HepG2 (cell line): ENCODE measurements at regions not wholly inside any gene's neighbourhood (a gene's known extent, or its start where the extent isn't known, plus 50 kb on each side); places are given as distances from the start of the nearest gene placed in this dataset.

Source experiments
- ATAC-seq: fragments of 200-7000 bp; cut with Tn5 transposase; 3 replicates; pipeline ENCODE4 v1.9.1; 2020; ENCODE audit warnings: mild to moderate bottlenecking, moderate library complexity
- BruUV-seq: library from RNA; stranded (reverse); fragments of 400-500 nt; replicated peaks from 2 replicates; lab custom pipeline; 2021; lab: Mats Ljungman, UMichigan
- CTCF ChIA-PET: fragments of 300-600 bp; formaldehyde crosslinking; extraction: SDS; loops from one replicate; lab custom pipeline; 2021; ENCODE audit warnings: low total read pairs, inconsistent platforms, low intra/inter-chr PET ratio; lab: Yijun Ruan, JAX
- POLR2A ChIA-PET: fragments of 350-600 bp; sonication (Branson Sonifier 250); formaldehyde crosslinking; loops from one replicate; lab custom pipeline; 2020; ENCODE audit warnings: antibody characterized with exemption, inconsistent platforms; lab: Yijun Ruan, JAX
- DNase-seq: peaks from one replicate; pipeline ENCODE4 v3.0.0-alpha.2; 2015; ENCODE audit warnings: low spot score
- FAIRE-seq: peaks from 3 replicates; lab custom pipeline; 2011; peaks lifted over from hg19 to GRCh38; lab: Jason Lieb, UNC
- H2AFZ ChIP-seq: one replicate; pipeline ENCODE4 v1.6.1; 2011; ENCODE audit warnings: low read length, inconsistent platforms
- H3K27ac ChIP-seq: fragments of 300-600 bp; 3 replicates; pipeline ENCODE4 v1.8.0; 2011; ENCODE audit warnings: mixed run types, mild to moderate bottlenecking, mixed read lengths, low read length, inconsistent platforms; ENCODE audit not compliant: insufficient read depth; ENCODE audit errors: extremely low read length
- H3K27me3 ChIP-seq, 2 experiments: fragments of 200-600 bp in 1 of 2; 2 replicates in 1 of 2; 3 replicates in 1 of 2; pipeline versions ENCODE4 v1.6.0 to v1.8.0; 2011; ENCODE audit warnings: low read length in 2 of 2, mild to moderate bottlenecking in 2 of 2, moderate library complexity in 2 of 2, inconsistent platforms in 1 of 2; ENCODE audit not compliant: insufficient read depth in 2 of 2, control insufficient read depth in 1 of 2
- H3K36me3 ChIP-seq, 2 experiments: fragments of 200-600 bp in 1 of 2; replicated peaks in 1 of 2; 2 replicates in 1 of 2; 3 replicates in 1 of 2; pipeline versions ENCODE4 v1.5.1 to v1.8.0; 2011; ENCODE audit warnings: low read length in 2 of 2, inconsistent platforms in 1 of 2; ENCODE audit not compliant: insufficient read depth in 2 of 2, control insufficient read depth in 1 of 2
- H3K4me1 ChIP-seq: 2 replicates; pipeline ENCODE4 v1.5.1; 2012; ENCODE audit warnings: low read length, inconsistent platforms; ENCODE audit not compliant: insufficient read depth
- H3K4me2 ChIP-seq: 2 replicates; pipeline ENCODE4 v1.6.0; 2011; ENCODE audit warnings: low read depth, low read length, inconsistent platforms
- H3K4me3 ChIP-seq, 3 experiments: fragments of 200-600 bp in 1 of 3; sonication (generic), shearing (Covaris generic) in 1 of 3; replicated peaks in 1 of 3; 2 replicates each; pipeline ENCODE4 v1.5.1; 2011 to 2016; ENCODE audit warnings: low read length in 3 of 3, inconsistent platforms in 2 of 3, low read depth in 2 of 3, mild to moderate bottlenecking in 2 of 3, control low read depth in 1 of 3, mixed read lengths in 1 of 3; ENCODE audit not compliant: insufficient read depth in 1 of 3
- H3K79me2 ChIP-seq: one replicate; pipeline ENCODE4 v1.6.1; 2011; ENCODE audit warnings: low read length, inconsistent platforms; ENCODE audit not compliant: insufficient read depth
- H3K9ac ChIP-seq: 2 replicates; pipeline ENCODE4 v1.6.0; 2011; ENCODE audit warnings: mild to moderate bottlenecking, low read depth, low read length, inconsistent platforms; ENCODE audit not compliant: insufficient read depth
- H3K9me3 ChIP-seq: 2 replicates; pipeline ENCODE4 v1.5.1; 2012; ENCODE audit warnings: mild to moderate bottlenecking, low read length
- H4K20me1 ChIP-seq: 2 replicates; pipeline ENCODE4 v1.6.0; 2011; ENCODE audit warnings: inconsistent platforms, mild to moderate bottlenecking, low read length, moderate library complexity; ENCODE audit not compliant: insufficient read depth
- BRCA1 ChIP-seq: sonication (generic); formaldehyde crosslinking; IDR thresholded peaks from 2 replicates; pipeline ENCODE4 v1.4.0; 2020; ENCODE audit warnings: missing genetic modification reagents
- FOXO1 ChIP-seq: sonication (generic); formaldehyde crosslinking; IDR thresholded peaks from 2 replicates; pipeline ENCODE4 v1.4.0; 2020; ENCODE audit warnings: missing genetic modification reagents
- FOXP4 ChIP-seq: sonication (generic); formaldehyde crosslinking; IDR thresholded peaks from 2 replicates; pipeline ENCODE4 v1.4.0; 2020; ENCODE audit warnings: missing genetic modification reagents
- HNF4G ChIP-seq, 2 experiments: sonication (generic) in 1 of 2; formaldehyde crosslinking in 1 of 2; IDR thresholded peaks; 2 replicates each; pipeline versions ENCODE4 v1.4.0 to v1.6.1; 2011 to 2020; ENCODE audit warnings: borderline replicate concordance in 2 of 2, low read depth in 2 of 2, mild to moderate bottlenecking in 2 of 2, low read length in 1 of 2, missing genetic modification reagents in 1 of 2, moderate library complexity in 1 of 2
- NR2C2 ChIP-seq: sonication (generic); formaldehyde crosslinking; IDR thresholded peaks from 2 replicates; pipeline ENCODE4 v1.4.0; 2020; ENCODE audit warnings: missing genetic modification reagents, mild to moderate bottlenecking, moderate library complexity, borderline replicate concordance
- NR2F2 ChIP-seq: IDR thresholded peaks from 2 replicates; pipeline ENCODE4 v1.6.1; 2012; ENCODE audit warnings: low read depth, inconsistent platforms, borderline replicate concordance
- PATZ1 ChIP-seq: sonication (generic); formaldehyde crosslinking; IDR thresholded peaks from 2 replicates; pipeline ENCODE4 v1.4.0; 2020; ENCODE audit warnings: missing genetic modification reagents
- PAXIP1 ChIP-seq: sonication (generic); formaldehyde crosslinking; conservative IDR thresholded peaks from 2 replicates; pipeline ENCODE4 v1.4.0; 2020; ENCODE audit warnings: mild to moderate bottlenecking, missing genetic modification reagents, moderate library complexity
- PPARG ChIP-seq: conservative IDR thresholded peaks from 2 replicates; pipeline ENCODE4 v1.6.1; 2016; ENCODE audit warnings: missing biosample characterization, missing genetic modification reagents
- YEATS4 ChIP-seq: sonication (generic); formaldehyde crosslinking; IDR thresholded peaks from 2 replicates; pipeline ENCODE4 v1.4.0; 2020; ENCODE audit warnings: missing genetic modification reagents, borderline replicate concordance
- ZBTB37 ChIP-seq: sonication (generic); formaldehyde crosslinking; IDR thresholded peaks from 2 replicates; pipeline ENCODE4 v1.4.0; 2020; ENCODE audit warnings: mild to moderate bottlenecking, missing genetic modification reagents
- ZNF891 ChIP-seq: sonication (generic); formaldehyde crosslinking; IDR thresholded peaks from 2 replicates; pipeline ENCODE4 v1.5.0; 2020; ENCODE audit warnings: mild to moderate bottlenecking, missing genetic modification reagents
- WGBS: methylation state at CpG from one replicate; pipeline ENCODE4 v1.1.6; 2017; ENCODE audit warnings: low lambda C conversion rate; 5-methylcytosine and 5-hydroxymethylcytosine counted together
- in situ Hi-C: cut with HindIII; loops from 2 replicates; pipeline ENCODE4 v1.10.0; 2017; ENCODE audit warnings: low pct_unique_long_range_greater_than_20kb; ENCODE audit not compliant: extremely low pct_ligation_motif_present
- intact Hi-C: fragments of 100-400 bp; cut with micrococcal nuclease; formaldehyde crosslinking; loops from one replicate; pipeline ENCODE4 v1.10.0; 2022; ENCODE audit not compliant: unreplicated experiment

GRCh38 chr2:62568074-62568473 lies 62.1 kb upstream of the TMEM17 start:
- Histone ChIP-seq H3K4me1 (peaks cover 93% of the 10 kb centered on the region), H2AFZ (peak overlapping the region; percentile 43), H3K36me3 (no peaks in the 10 kb centered on the region), H3K9me3 (no peaks in the 10 kb centered on the region), H3K79me2 (no peaks in the 10 kb centered on the region), H3K9ac (peak overlapping the region; percentile 88), H3K27me3 (no peaks in the 10 kb centered on the region), H3K4me2 (peak overlapping the region; percentile 79), H4K20me1 (no peaks in the 10 kb centered on the region), H3K4me3 (no peak overlapping the region), H3K27ac (peak overlapping the region; percentile 97)
- ATAC-seq (no peak), DNase-seq (no peak), FAIRE-seq (peak; percentile 58)
- intact Hi-C loops (loop anchor here (2.0 kb wide), 1 partner anchor 27 kb away; no protein-coding TSS in a partner anchor), in situ Hi-C loops (loop anchor here (5.0 kb wide), 1 partner anchor 41 kb away; no protein-coding TSS in a partner anchor)
- POLR2A ChIA-PET: interaction anchor here (0.8 to 5.1 kb wide), 7 partner anchors 10 to 137 kb away, joined by 3 to 111 read pairs (median 6); partner anchors contain the start of gene EHBP1
- WGBS: 12% methylated on average over 1 of the region's 1 CpG
- BruUV-seq: no TSS peak
- CTCF ChIA-PET: no interaction called here
- TF ChIP-seq FOXP4 (CRISPR knock-in tag): peak; percentile 65
- no peak for TF ChIP-seq ZNF891
- TF ChIP-seq BRCA1: peak; percentile 46; the same call in 1 of the 2 replicates
- no peak for TF ChIP-seq ZBTB37 (CRISPR knock-in tag)
- TF ChIP-seq NR2F2: peak; percentile 62; the same call in 1 of the 2 replicates
- TF ChIP-seq PAXIP1 (CRISPR knock-in tag): peak; percentile 46; the same call in 1 of the 2 replicates
- TF ChIP-seq PATZ1: peak; percentile 27; the same call in 1 of the 2 replicates
- TF ChIP-seq NR2C2 (CRISPR knock-in tag): no peak
- TF ChIP-seq HNF4G (IDR thresholded peaks at IDR 0.05; ENCODE audit: borderline replicate concordance, low read depth, low read length): peak; percentile 44; the same call in 1 of the 2 replicates
- TF ChIP-seq HNF4G (CRISPR knock-in tag; IDR thresholded peaks at IDR 0.05; ENCODE audit: borderline replicate concordance, low read depth): no peak
- peak; percentile 23; the same call in 1 of the 2 replicates for TF ChIP-seq FOXO1 (CRISPR knock-in tag)
- TF ChIP-seq YEATS4 (CRISPR knock-in tag): peak; percentile 31; the same call in 1 of the 2 replicates
- 0 out of 2 replicates have a peak, but pooled peaks have one; percentile 13 for TF ChIP-seq PPARG (CRISPR knock-in tag)
